KMS-11 (cell line): ENCODE measurements at regions not wholly inside any gene's neighbourhood (a gene's known extent, or its start where the extent isn't known, plus 50 kb on each side); places are given as distances from the start of the nearest gene placed in this dataset.
"Not testable (repeated sequence)": the region's sequence is repeated elsewhere in the genome, so short reads cannot be mapped to it uniquely, and the experiment has no call there.

ENCODE experiments used
- H2AFZ ChIP-seq: fragments of 200-600 bp; sonication (generic); 2 replicates; pipeline ENCODE4 v1.6.1; 2016; ENCODE audit warnings: antibody characterized with exemption, mixed run types, low read depth
- H3K27ac ChIP-seq: fragments of 200-600 bp; sonication (generic); 2 replicates; pipeline ENCODE4 v1.6.1; 2016; ENCODE audit warnings: mild to moderate bottlenecking, mixed run types
- H3K27me3 ChIP-seq: fragments of 200-600 bp; sonication (generic); 2 replicates; pipeline ENCODE4 v1.6.1; 2017; ENCODE audit warnings: mild to moderate bottlenecking, low read depth, mixed run types, moderate library complexity; ENCODE audit not compliant: insufficient read depth
- H3K36me3 ChIP-seq: fragments of 200-600 bp; sonication (generic); 2 replicates; pipeline ENCODE4 v1.6.1; 2017; ENCODE audit warnings: mild to moderate bottlenecking, mixed run types; ENCODE audit not compliant: insufficient read depth
- H3K4me1 ChIP-seq: fragments of 200-600 bp; sonication (generic); 2 replicates; pipeline ENCODE4 v1.6.1; 2016; ENCODE audit warnings: mild to moderate bottlenecking, low read depth, mixed run types; ENCODE audit not compliant: poor library complexity, severe bottlenecking
- H3K4me2 ChIP-seq: fragments of 200-600 bp; sonication (generic); 2 replicates; pipeline ENCODE4 v1.7.0; 2016; ENCODE audit warnings: mild to moderate bottlenecking, mixed run types
- H3K4me3 ChIP-seq: fragments of 200-600 bp; sonication (generic); IDR thresholded peaks from 2 replicates; pipeline ENCODE4 v1.6.1; 2017; ENCODE audit warnings: low read depth, low read length, mixed read lengths; ENCODE audit not compliant: insufficient read depth
- H3K79me2 ChIP-seq: fragments of 200-600 bp; sonication (generic); 2 replicates; pipeline ENCODE4 v1.6.1; 2016; ENCODE audit warnings: low read depth, mixed run types; ENCODE audit not compliant: insufficient read depth
- H3K9ac ChIP-seq: fragments of 200-600 bp; sonication (generic); 2 replicates; pipeline ENCODE4 v1.6.1; 2016; ENCODE audit warnings: mild to moderate bottlenecking, mixed run types
- H4K20me1 ChIP-seq: fragments of 200-600 bp; sonication (generic); 2 replicates; pipeline ENCODE4 v1.6.1; 2016; ENCODE audit warnings: mild to moderate bottlenecking, mixed run types; ENCODE audit not compliant: insufficient read depth
- TF ChIP-seq, protein P1 (sequence below): fragments of 200-600 bp; sonication (generic); conservative IDR thresholded peaks from 2 replicates; pipeline ENCODE4 v1.6.1; 2017; ENCODE audit warnings: low read depth, mild to moderate bottlenecking, antibody characterized with exemption, low read length, moderate library complexity, mixed read lengths

- TF ChIP-seq, protein P1, sequence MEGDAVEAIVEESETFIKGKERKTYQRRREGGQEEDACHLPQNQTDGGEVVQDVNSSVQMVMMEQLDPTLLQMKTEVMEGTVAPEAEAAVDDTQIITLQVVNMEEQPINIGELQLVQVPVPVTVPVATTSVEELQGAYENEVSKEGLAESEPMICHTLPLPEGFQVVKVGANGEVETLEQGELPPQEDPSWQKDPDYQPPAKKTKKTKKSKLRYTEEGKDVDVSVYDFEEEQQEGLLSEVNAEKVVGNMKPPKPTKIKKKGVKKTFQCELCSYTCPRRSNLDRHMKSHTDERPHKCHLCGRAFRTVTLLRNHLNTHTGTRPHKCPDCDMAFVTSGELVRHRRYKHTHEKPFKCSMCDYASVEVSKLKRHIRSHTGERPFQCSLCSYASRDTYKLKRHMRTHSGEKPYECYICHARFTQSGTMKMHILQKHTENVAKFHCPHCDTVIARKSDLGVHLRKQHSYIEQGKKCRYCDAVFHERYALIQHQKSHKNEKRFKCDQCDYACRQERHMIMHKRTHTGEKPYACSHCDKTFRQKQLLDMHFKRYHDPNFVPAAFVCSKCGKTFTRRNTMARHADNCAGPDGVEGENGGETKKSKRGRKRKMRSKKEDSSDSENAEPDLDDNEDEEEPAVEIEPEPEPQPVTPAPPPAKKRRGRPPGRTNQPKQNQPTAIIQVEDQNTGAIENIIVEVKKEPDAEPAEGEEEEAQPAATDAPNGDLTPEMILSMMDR: no peak
- H3K4me2 ChIP-seq: no peak overlapping the region
- no peaks in the 10 kb centered on the region for H3K36me3 ChIP-seq
- H3K4me3 ChIP-seq: no peak overlapping the region
- no peaks in the 10 kb centered on the region for H3K27me3 ChIP-seq
- H3K27ac ChIP-seq: no peak overlapping the region
- no peaks in the 10 kb centered on the region for H4K20me1 ChIP-seq
- no peaks in the 10 kb centered on the region for H3K4me1 ChIP-seq
- H3K9ac ChIP-seq: no peak overlapping the region
- H3K79me2 ChIP-seq: no peaks in the 10 kb centered on the region
- no peak overlapping the region for H2AFZ ChIP-seq
Observed at GRCh38 chr3:174547801-174548435, 311.2 kb upstream of the NAALADL2 start.

DNA sequence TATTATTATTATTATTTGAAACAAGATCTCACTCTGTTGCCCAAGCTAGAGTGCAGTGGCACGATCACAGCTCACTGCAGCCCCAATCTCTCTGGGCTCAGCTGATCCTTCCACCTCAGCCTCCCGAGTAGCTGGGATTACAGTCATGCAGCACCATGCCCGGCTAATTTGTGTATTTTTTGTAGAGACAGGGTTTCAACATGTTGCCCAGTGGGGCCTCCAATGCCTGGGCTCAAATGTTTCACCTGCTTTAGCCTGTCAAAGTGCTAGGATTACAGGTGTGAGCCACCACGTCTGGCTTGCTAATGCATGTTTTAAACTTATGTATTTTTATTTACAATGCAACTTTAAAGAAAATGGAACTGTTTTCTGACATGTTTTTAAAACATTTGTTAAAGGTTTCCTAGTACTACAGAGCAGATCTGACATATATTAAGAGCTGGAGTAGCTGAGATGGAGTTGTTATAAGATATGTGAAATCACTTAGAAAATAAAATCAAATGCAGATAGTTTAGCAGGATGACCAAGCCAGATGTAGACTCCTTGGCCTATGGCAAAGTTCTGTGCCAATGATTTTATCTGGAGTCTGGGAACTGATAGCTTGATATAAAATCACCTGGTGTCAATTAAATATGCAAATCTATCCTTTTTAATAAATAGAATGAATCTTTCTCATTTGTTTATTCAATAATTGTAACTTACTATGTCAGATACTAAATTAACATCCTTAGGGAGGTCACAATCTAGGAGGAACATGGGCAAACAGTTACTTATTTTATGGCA lies 310.1 kb upstream of the NAALADL2 start:
- H3K27me3 ChIP-seq: no peaks in the 10 kb centered on the region
- H4K20me1 ChIP-seq: no peaks in the 10 kb centered on the region
- H3K4me3 ChIP-seq: no peak overlapping the region
- no peak overlapping the region for H2AFZ ChIP-seq
- H3K4me1 ChIP-seq: no peaks in the 10 kb centered on the region
- no peak overlapping the region for H3K27ac ChIP-seq
- no peak overlapping the region for H3K4me2 ChIP-seq
- no peaks in the 10 kb centered on the region for H3K79me2 ChIP-seq
- H3K9ac ChIP-seq: no peak overlapping the region
- H3K36me3 ChIP-seq: no peaks in the 10 kb centered on the region
- TF ChIP-seq, protein P1: no peak

GRCh38 chr3:174581558-174581957 lies 277.6 kb upstream of the NAALADL2 start:
- H3K4me3 ChIP-seq: no peak overlapping the region
- no peaks in the 10 kb centered on the region for H3K4me1 ChIP-seq
- no peaks in the 10 kb centered on the region for H3K27me3 ChIP-seq
- no peaks in the 10 kb centered on the region for H3K79me2 ChIP-seq
- no peak overlapping the region for H3K9ac ChIP-seq
- H4K20me1 ChIP-seq: no peaks in the 10 kb centered on the region
- H3K27ac ChIP-seq: no peak overlapping the region
- H3K4me2 ChIP-seq: no peak overlapping the region
- TF ChIP-seq, protein P1: no peak
- no peaks in the 10 kb centered on the region for H3K36me3 ChIP-seq
- H2AFZ ChIP-seq: no peak overlapping the region

- no peaks in the 10 kb centered on the region for H3K27me3 ChIP-seq
- no peak overlapping the region for H3K27ac ChIP-seq
- no peaks in the 10 kb centered on the region for H3K4me1 ChIP-seq
- TF ChIP-seq, protein P1: no peak
- no peak overlapping the region for H3K9ac ChIP-seq
- no peak overlapping the region for H3K4me2 ChIP-seq
- H2AFZ ChIP-seq: no peak overlapping the region
- no peaks in the 10 kb centered on the region for H4K20me1 ChIP-seq
- H3K4me3 ChIP-seq: no peak overlapping the region
- H3K36me3 ChIP-seq: no peaks in the 10 kb centered on the region
- no peaks in the 10 kb centered on the region for H3K79me2 ChIP-seq
Observed at GRCh38 chr3:174583396-174583795, 275.7 kb upstream of the NAALADL2 start.

- not testable (repeated sequence) for H3K27me3 ChIP-seq, H3K36me3 ChIP-seq, H3K79me2 ChIP-seq, H3K9ac ChIP-seq, H3K4me2 ChIP-seq, H3K27ac ChIP-seq, H4K20me1 ChIP-seq, H3K4me1 ChIP-seq, H2AFZ ChIP-seq, H3K4me3 ChIP-seq
Observed at GRCh38 chr3:174587137-174587536, 272.0 kb upstream of the NAALADL2 start.
